GM19438 (cell line): ENCODE measurements at regions not wholly inside any gene's neighbourhood (a gene's known extent, or its start where the extent isn't known, plus 50 kb on each side); places are given as distances from the start of the nearest gene placed in this dataset.
"Not testable (repeated sequence)": the region's sequence is repeated elsewhere in the genome, so short reads cannot be mapped to it uniquely, and the experiment has no call there.

Experiments used
- ATAC-seq: cut with Tn5 transposase; IDR thresholded peaks from one replicate; pipeline ENCODE4 v1.9.1; 2021; ENCODE audit warnings: low read depth; ENCODE audit not compliant: unreplicated experiment

GRCh38 chr3:178127221-178127620, 409.0 kb upstream of the KCNMB2 start:
- no peak for ATAC-seq

- ATAC-seq = no peak
Observed at GRCh38 chr3:178129109-178129508, 407.1 kb upstream of the KCNMB2 start.

- ATAC-seq = no peak
Observed at GRCh38 chr3:178131801-178132200, 404.4 kb upstream of the KCNMB2 start.

- ATAC-seq = no peak
Observed at GRCh38 chr3:178137206-178137605, 399.0 kb upstream of the KCNMB2 start.

GRCh38 chr3:178137831-178138230, 398.4 kb upstream of the KCNMB2 start:
- ATAC-seq = no peak

GRCh38 chr3:178139116-178139515, 397.1 kb upstream of the KCNMB2 start:
- ATAC-seq = no peak

- no peak for ATAC-seq
Observed at GRCh38 chr3:178140531-178141304, 395.5 kb upstream of the KCNMB2 start.

- ATAC-seq = not testable (repeated sequence)
Observed at GRCh38 chr3:178141305-178141684, 394.9 kb upstream of the KCNMB2 start.

GRCh38 chr3:178146406-178146831, 389.8 kb upstream of the KCNMB2 start:
- ATAC-seq = no peak

GRCh38 chr3:178147001-178147400, 389.2 kb upstream of the KCNMB2 start:
- no peak for ATAC-seq

- no peak for ATAC-seq
Observed at GRCh38 chr3:178152031-178152806, 384.0 kb upstream of the KCNMB2 start.

- ATAC-seq = no peak
Observed at GRCh38 chr3:178152988-178153387, 383.2 kb upstream of the KCNMB2 start.

- ATAC-seq = no peak
Observed at GRCh38 chr3:178155521-178155920, 380.7 kb upstream of the KCNMB2 start.

- ATAC-seq = no peak
Observed at GRCh38 chr3:178156301-178156700, 379.9 kb upstream of the KCNMB2 start.

GRCh38 chr3:178159691-178160220, 376.5 kb upstream of the KCNMB2 start:
- ATAC-seq = no peak

- no peak for ATAC-seq
Observed at GRCh38 chr3:178169421-178169820, 366.8 kb upstream of the KCNMB2 start.

GRCh38 chr3:178170698-178171535, 365.3 kb upstream of the KCNMB2 start:
- ATAC-seq = no peak

- ATAC-seq = no peak
Observed at GRCh38 chr3:178172121-178172520, 364.1 kb upstream of the KCNMB2 start.

- no peak for ATAC-seq
Observed at GRCh38 chr3:178174201-178174915, 361.9 kb upstream of the KCNMB2 start.

GRCh38 chr3:178181088-178181487, 355.1 kb upstream of the KCNMB2 start:
- no peak for ATAC-seq
